Thymus (tissue), 11 donors: ENCODE measurements at regions not wholly inside any gene's neighbourhood (a gene's known extent, or its start where the extent isn't known, plus 50 kb on each side); places are given as distances from the start of the nearest gene placed in this dataset.

Experiments
- DNase-seq, 9 donors: peaks; one replicate each; pipeline ENCODE4 v3.0.0-alpha.2; 2013; ENCODE audit warnings: low spot score in 9 of 9, low read depth in 6 of 9, missing footprints in 1 of 9
- H3K27ac ChIP-seq, 2 donors: one replicate each; pipeline ENCODE4 v1.5.1; 2013; ENCODE audit warnings: control low read depth in 1 of 2, low read depth in 1 of 2, low read length in 1 of 2, mild to moderate bottlenecking in 1 of 2, moderate library complexity in 1 of 2
- H3K27me3 ChIP-seq, 2 donors: one replicate each; pipeline ENCODE4 v1.5.1; 2013; ENCODE audit warnings: low read length in 1 of 2; ENCODE audit not compliant: control insufficient read depth in 2 of 2, insufficient read depth in 1 of 2
- H3K36me3 ChIP-seq, 2 donors: one replicate each; pipeline ENCODE4 v1.5.1; 2013; ENCODE audit warnings: low read length in 1 of 2, mild to moderate bottlenecking in 1 of 2, moderate library complexity in 1 of 2; ENCODE audit not compliant: control insufficient read depth in 2 of 2, insufficient read depth in 2 of 2
- H3K4me1 ChIP-seq, 2 donors: one replicate each; pipeline ENCODE4 v1.5.1; 2013; ENCODE audit warnings: low read length in 2 of 2; ENCODE audit not compliant: control insufficient read depth in 2 of 2, insufficient read depth in 2 of 2
- H3K4me3 ChIP-seq, 2 donors: one replicate each; pipeline ENCODE4 v1.5.1; 2013; ENCODE audit warnings: low read length in 2 of 2, control low read depth in 1 of 2, mild to moderate bottlenecking in 1 of 2
- H3K9me3 ChIP-seq, 2 donors: one replicate each; pipeline ENCODE4 v1.5.1; 2013; ENCODE audit warnings: low read length in 1 of 2, mild to moderate bottlenecking in 1 of 2; ENCODE audit not compliant: control insufficient read depth in 2 of 2, insufficient read depth in 1 of 2
- WGBS: extraction: QIAGEN DNeasy Blood & Tissue Kit; methylation state at CpG from one replicate; pipeline ENCODE4 v1.1.7; 2013; 5-methylcytosine and 5-hydroxymethylcytosine counted together
- donor health status: healthy.

- Histone ChIP-seq H3K4me1 (no peaks in the 10 kb centered on the region), H3K4me3 (no peak overlapping the region), H3K36me3 (no peaks in the 10 kb centered on the region), H3K9me3 (no peaks in the 10 kb centered on the region), H3K27ac (no peak overlapping the region), H3K27me3 (no peaks in the 10 kb centered on the region)
- 95% methylated on average over 7 of the region's 7 CpGs for WGBS
- peak in 1 of 9 donors; percentile 14 for DNase-seq
Measured at GRCh38 chr4:123200051-123200940, 196.3 kb upstream of the SPRY1 start.

- Histone ChIP-seq H3K27me3 (no peaks in the 10 kb centered on the region), H3K4me3 (no peak overlapping the region), H3K4me1 (no peaks in the 10 kb centered on the region), H3K9me3 (no peaks in the 10 kb centered on the region), H3K27ac (no peak overlapping the region), H3K36me3 (no peaks in the 10 kb centered on the region)
- DNase-seq: no peak
- 100% methylated on average over 1 of the region's 1 CpG for whole genome bisulfite sequencing
Measured at GRCh38 chr4:123204737-123205136, 191.9 kb upstream of the SPRY1 start.

GRCh38 chr4:123206016-123206415 is 190.6 kb upstream of the SPRY1 start:
- WGBS: 76% methylated on average over 3 of the region's 3 CpGs
- Histone ChIP-seq H3K27ac (no peak overlapping the region), H3K36me3 (no peaks in the 10 kb centered on the region), H3K9me3 (no peaks in the 10 kb centered on the region), H3K4me3 (no peak overlapping the region), H3K4me1 (no peaks in the 10 kb centered on the region), H3K27me3 (no peaks in the 10 kb centered on the region)
- DNase-seq: no peak

GRCh38 chr4:123209436-123209835 is 187.2 kb upstream of the SPRY1 start:
- 98% methylated on average over 4 of the region's 4 CpGs for WGBS
- no peak overlapping the region for H3K27ac ChIP-seq
- no peaks in the 10 kb centered on the region for H3K4me1 ChIP-seq
- DNase-seq: no peak
- H3K9me3 ChIP-seq: no peaks in the 10 kb centered on the region
- H3K36me3 ChIP-seq: no peaks in the 10 kb centered on the region
- no peaks in the 10 kb centered on the region for H3K27me3 ChIP-seq
- no peak overlapping the region for H3K4me3 ChIP-seq

- DNase-seq: no peak
- Histone ChIP-seq H3K4me1 (peaks cover 0 to 6% of the 10 kb centered on the region in 2 donors), H3K27ac (no peak overlapping the region), H3K36me3 (no peaks in the 10 kb centered on the region), H3K27me3 (no peaks in the 10 kb centered on the region), H3K9me3 (no peaks in the 10 kb centered on the region), H3K4me3 (no peak overlapping the region)
- 96% methylated on average over 1 of the region's 1 CpG for WGBS
Measured at GRCh38 chr4:123215536-123215935, 181.1 kb upstream of the SPRY1 start.

- peaks cover 0 to 6% of the 10 kb centered on the region in 2 donors for H3K4me1 ChIP-seq
- no peak overlapping the region for H3K4me3 ChIP-seq
- 53% methylated on average over 1 of the region's 1 CpG for WGBS
- no peaks in the 10 kb centered on the region for H3K36me3 ChIP-seq
- no peaks in the 10 kb centered on the region for H3K27me3 ChIP-seq
- peak in 7 of 9 donors; percentile 6 to 67 (median 35) for DNase-seq
- peak overlapping the region in 1 of 2 donors; percentile 23 for H3K27ac ChIP-seq
- no peaks in the 10 kb centered on the region for H3K9me3 ChIP-seq
Measured at GRCh38 chr4:123216543-123216942, 180.1 kb upstream of the SPRY1 start.

- Histone ChIP-seq H3K27me3 (no peaks in the 10 kb centered on the region), H3K4me1 (peaks cover 0 to 6% of the 10 kb centered on the region in 2 donors), H3K36me3 (no peaks in the 10 kb centered on the region), H3K4me3 (no peak overlapping the region), H3K9me3 (no peaks in the 10 kb centered on the region), H3K27ac (peak overlapping the region in 1 of 2 donors; percentile 23)
- DNase-seq: peak in 1 of 9 donors; percentile 13
Measured at GRCh38 chr4:123216946-123217345, 179.6 kb upstream of the SPRY1 start.

GRCh38 chr4:123217664-123218063 is 178.9 kb upstream of the SPRY1 start:
- DNase-seq: no peak
- H3K4me3 ChIP-seq: no peak overlapping the region
- no peak overlapping the region for H3K27ac ChIP-seq
- H3K27me3 ChIP-seq: no peaks in the 10 kb centered on the region
- WGBS: 85% methylated on average over 2 of the region's 2 CpGs
- no peaks in the 10 kb centered on the region for H3K9me3 ChIP-seq
- H3K36me3 ChIP-seq: no peaks in the 10 kb centered on the region
- H3K4me1 ChIP-seq: peaks cover 0 to 6% of the 10 kb centered on the region in 2 donors

- Histone ChIP-seq H3K36me3 (no peaks in the 10 kb centered on the region), H3K9me3 (no peaks in the 10 kb centered on the region), H3K4me3 (no peak overlapping the region), H3K27ac (no peak overlapping the region), H3K4me1 (peaks cover 0 to 6% of the 10 kb centered on the region in 2 donors), H3K27me3 (no peaks in the 10 kb centered on the region)
- DNase-seq: no peak
- WGBS: 99% methylated on average over 4 of the region's 4 CpGs
Measured at GRCh38 chr4:123218981-123219380, 177.6 kb upstream of the SPRY1 start.
